Right lobe of liver (tissue), 6 donors: ENCODE measurements at regions not wholly inside any gene's neighbourhood (a gene's known extent, or its start where the extent isn't known, plus 50 kb on each side); places are given as distances from the start of the nearest gene placed in this dataset.

Experiments
- ATAC-seq, 4 donors: fragments of 200-7000 bp; cut with Tn5 transposase; one replicate each; pipeline ENCODE4 v1.9.1; 2020; ENCODE audit warnings: mild to moderate bottlenecking in 4 of 4, moderate library complexity in 4 of 4
- DNase-seq, 3 donors: peaks; one replicate each; pipeline ENCODE4 v3.0.0-alpha.2; 2020
- H3K27ac ChIP-seq, 3 donors: fragments of 200-600 bp; one replicate each; pipeline ENCODE4 v1.8.0; 2022
- H3K27me3 ChIP-seq, 2 donors: fragments of 200-600 bp; one replicate each; pipeline ENCODE4 v1.8.0; 2022
- H3K36me3 ChIP-seq, 4 donors: fragments of 200-600 bp; sonication (generic) in 1 of 4; one replicate each; pipeline versions ENCODE4 v1.5.1 to v1.8.0; 2017 to 2022; ENCODE audit warnings: control low read depth in 1 of 4
- H3K4me1 ChIP-seq, 4 donors: fragments of 200-600 bp; sonication (generic) in 1 of 4; one replicate each; pipeline versions ENCODE4 v1.5.1 to v1.8.0; 2017 to 2022; ENCODE audit warnings: control low read depth in 1 of 4
- H3K4me3 ChIP-seq, 3 donors: fragments of 200-600 bp; one replicate each; pipeline ENCODE4 v1.8.0; 2022
- H3K9me3 ChIP-seq, 4 donors: fragments of 200-600 bp; sonication (generic) in 1 of 4; one replicate each; pipeline versions ENCODE4 v1.5.1 to v1.8.0; 2017 to 2022; ENCODE audit warnings: control low read depth in 1 of 4
- POLR2A ChIP-seq: fragments of 450-650 bp; IDR thresholded peaks from one replicate; pipeline ENCODE4 v1.6.1; 2017; ENCODE audit warnings: antibody characterized with exemption, mild to moderate bottlenecking
- WGBS: methylation state at CpG from one replicate; pipeline ENCODE4 v1.1.6; 2018; ENCODE audit warnings: low coverage, low lambda C conversion rate; ENCODE audit not compliant: insufficient coverage; ENCODE audit errors: missing lambda C conversion rate; 5-methylcytosine and 5-hydroxymethylcytosine counted together
- intact Hi-C, 2 donors: fragments of 100-400 bp; cut with DNase I; formaldehyde crosslinking; loops; one replicate each; pipeline versions ENCODE4 v1.11.2 to v1.14.1; 2022
- TF ChIP-seq, protein P1 (sequence below), 4 donors: fragments of 200-600 bp in 3 of 4; fragments of 450-650 bp in 1 of 4; IDR thresholded peaks; one replicate each; pipeline versions ENCODE4 v1.5.1 to v1.8.0; 2016 to 2022; ENCODE audit warnings: antibody characterized with exemption in 4 of 4, mild to moderate bottlenecking in 2 of 4
- donor health status: DM: no; HTN: yes; CAD: no.
- donor health status: DM: no; HTN: no; CAD: no.
- donor health status: DM: no; HTN: no; CAD: no.
- donor health status: DM: no; HTN: yes; CAD: no.
- donor health status: DM: no; HTN: yes; CAD: no.

DNA sequence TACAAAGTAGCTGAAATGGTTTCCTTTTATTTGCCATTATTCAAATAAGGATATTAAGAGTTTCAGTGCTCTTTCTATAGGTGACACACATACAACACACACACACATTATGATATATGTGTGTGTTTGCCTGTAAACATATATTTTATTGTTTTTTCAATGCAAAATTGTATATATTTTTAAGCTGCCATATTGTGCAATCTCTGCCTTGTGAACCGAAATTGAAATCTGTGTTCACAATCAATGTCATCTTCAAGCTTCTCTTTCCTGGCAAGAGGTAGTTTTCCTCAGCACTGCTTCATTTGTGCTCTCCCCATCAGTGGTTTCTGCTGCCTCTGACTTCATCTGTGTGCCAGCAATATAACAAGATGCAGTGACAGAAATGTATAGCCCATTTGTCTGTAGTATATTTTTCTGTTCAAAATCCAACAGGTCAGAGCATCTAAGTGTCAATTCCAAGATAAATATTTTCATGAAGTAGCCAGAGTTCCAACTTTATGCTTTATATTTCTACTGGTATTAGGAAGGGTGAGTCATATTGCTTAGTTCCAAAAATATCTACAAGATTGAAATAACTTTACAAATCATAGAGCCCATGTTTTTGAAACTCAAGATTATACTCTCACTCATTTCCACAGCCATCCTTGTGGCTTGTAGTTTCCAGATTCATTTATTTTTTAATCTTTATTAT is 1704.8 kb upstream of the CDH9 start:
- Histone ChIP-seq H3K4me1 (no peaks in the 10 kb centered on the region), H3K36me3 (no peaks in the 10 kb centered on the region), H3K9me3 (no peaks in the 10 kb centered on the region), H3K27ac (no peak overlapping the region), H3K4me3 (no peak overlapping the region), H3K27me3 (no peaks in the 10 kb centered on the region)
- intact Hi-C loops, result no loop called here
- WGBS, result 10% methylated on average over 1 of the region's 1 CpG
- DNase-seq (no peak), ATAC-seq (no peak)
- TF ChIP-seq, protein P1, sequence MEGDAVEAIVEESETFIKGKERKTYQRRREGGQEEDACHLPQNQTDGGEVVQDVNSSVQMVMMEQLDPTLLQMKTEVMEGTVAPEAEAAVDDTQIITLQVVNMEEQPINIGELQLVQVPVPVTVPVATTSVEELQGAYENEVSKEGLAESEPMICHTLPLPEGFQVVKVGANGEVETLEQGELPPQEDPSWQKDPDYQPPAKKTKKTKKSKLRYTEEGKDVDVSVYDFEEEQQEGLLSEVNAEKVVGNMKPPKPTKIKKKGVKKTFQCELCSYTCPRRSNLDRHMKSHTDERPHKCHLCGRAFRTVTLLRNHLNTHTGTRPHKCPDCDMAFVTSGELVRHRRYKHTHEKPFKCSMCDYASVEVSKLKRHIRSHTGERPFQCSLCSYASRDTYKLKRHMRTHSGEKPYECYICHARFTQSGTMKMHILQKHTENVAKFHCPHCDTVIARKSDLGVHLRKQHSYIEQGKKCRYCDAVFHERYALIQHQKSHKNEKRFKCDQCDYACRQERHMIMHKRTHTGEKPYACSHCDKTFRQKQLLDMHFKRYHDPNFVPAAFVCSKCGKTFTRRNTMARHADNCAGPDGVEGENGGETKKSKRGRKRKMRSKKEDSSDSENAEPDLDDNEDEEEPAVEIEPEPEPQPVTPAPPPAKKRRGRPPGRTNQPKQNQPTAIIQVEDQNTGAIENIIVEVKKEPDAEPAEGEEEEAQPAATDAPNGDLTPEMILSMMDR (IDR thresholded peaks at IDR 0.05), result no peak
- TF ChIP-seq POLR2A, result no peak

DNA sequence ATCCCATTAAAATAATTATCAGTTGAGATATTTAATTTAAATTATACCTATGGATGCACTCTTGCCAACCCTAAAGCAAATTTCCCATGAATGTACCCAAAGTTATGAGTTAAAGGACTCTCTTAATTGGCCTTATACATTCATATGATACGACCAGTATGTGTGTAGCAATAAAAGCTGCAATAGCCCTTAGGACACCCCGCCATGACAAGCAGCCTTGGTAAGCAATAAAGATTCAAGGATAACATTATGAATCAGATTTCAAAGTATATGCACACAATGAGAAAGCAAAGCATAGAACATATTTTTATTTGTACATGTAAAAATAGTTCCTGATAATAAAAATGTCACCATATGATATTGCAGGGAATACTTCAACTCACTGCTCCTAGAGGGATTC is 1699.3 kb upstream of the CDH9 start:
- ATAC-seq, result no peak

DNA sequence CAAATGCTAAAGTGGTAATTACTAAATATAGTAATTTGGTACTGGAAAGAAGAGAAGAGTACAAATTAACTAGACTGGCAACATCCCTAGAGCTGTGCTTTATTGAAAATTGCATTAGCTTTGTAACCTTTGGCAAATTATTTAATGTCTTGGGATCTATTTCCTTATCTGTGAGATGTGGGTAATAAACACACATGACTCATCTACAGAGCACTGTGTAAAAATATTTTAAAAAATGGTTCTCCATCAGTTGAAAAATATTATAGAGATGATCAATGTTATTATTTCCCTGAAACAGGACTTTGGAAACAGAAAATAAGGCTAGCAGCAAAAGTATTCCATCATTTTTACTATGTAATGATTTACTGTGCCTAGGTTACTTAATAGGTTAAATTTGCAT is 1698.8 kb upstream of the CDH9 start:
- TF ChIP-seq POLR2A, result no peak
- TF ChIP-seq, protein P1 (IDR thresholded peaks at IDR 0.05), result no peak
- Histone ChIP-seq H3K27ac (no peak overlapping the region), H3K9me3 (no peaks in the 10 kb centered on the region), H3K4me1 (no peaks in the 10 kb centered on the region), H3K27me3 (no peaks in the 10 kb centered on the region), H3K4me3 (no peak overlapping the region), H3K36me3 (no peaks in the 10 kb centered on the region)
- DNase-seq, result no peak
- intact Hi-C loops, result no loop called here
- no peak for ATAC-seq

More for the DNA sequence above, 1699.3 kb upstream of the CDH9 start:
- H3K36me3 ChIP-seq, result no peaks in the 10 kb centered on the region
- intact Hi-C loops, result no loop called here
- TF ChIP-seq, protein P1 (IDR thresholded peaks at IDR 0.05), result no peak
- DNase-seq, result no peak
- no peaks in the 10 kb centered on the region for H3K4me1 ChIP-seq
- H3K4me3 ChIP-seq, result no peak overlapping the region
- H3K9me3 ChIP-seq, result no peaks in the 10 kb centered on the region
- no peak overlapping the region for H3K27ac ChIP-seq
- WGBS, result 82% methylated on average over 2 of the region's 2 CpGs
- H3K27me3 ChIP-seq, result no peaks in the 10 kb centered on the region

DNA sequence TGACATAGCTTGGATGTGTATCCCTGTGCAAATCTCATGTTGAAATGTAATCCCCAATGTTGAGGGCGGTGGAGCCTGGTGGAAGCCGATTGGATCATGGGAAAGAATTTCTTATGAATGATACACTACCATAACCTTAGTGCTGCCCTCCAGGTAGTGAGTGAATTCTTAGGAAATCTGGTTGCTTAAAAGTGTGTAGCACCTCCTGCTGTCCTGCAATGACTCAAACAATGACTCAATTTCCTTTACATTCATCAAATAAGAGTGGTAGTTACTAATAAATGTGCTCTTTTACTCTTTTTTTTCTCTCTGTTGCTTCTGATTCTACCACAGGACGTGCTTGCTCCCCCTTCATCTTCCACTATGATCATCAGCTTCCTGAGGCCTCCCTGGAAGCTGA is 1696.0 kb upstream of the CDH9 start:
- WGBS, result 71% methylated on average over 3 of the region's 3 CpGs
- intact Hi-C loops, result no loop called here
- H3K27me3 ChIP-seq, result no peaks in the 10 kb centered on the region

More for the DNA sequence above, 1696.0 kb upstream of the CDH9 start:
- no peaks in the 10 kb centered on the region for H3K9me3 ChIP-seq
- H3K4me1 ChIP-seq, result peaks cover 0 to 6% (median 0%) of the 10 kb centered on the region in 4 donors
- H3K27ac ChIP-seq, result no peak overlapping the region
- H3K4me3 ChIP-seq, result no peak overlapping the region
- ATAC-seq (peak in 2 of 4 donors; percentile 43 to 53), DNase-seq (no peak)
- TF ChIP-seq, protein P1 (IDR thresholded peaks at IDR 0.05), result peak in 3 of 4 donors; percentile 6 to 25 (median 7)
- no peak for TF ChIP-seq POLR2A
- H3K36me3 ChIP-seq, result no peaks in the 10 kb centered on the region
